ENCODE measurements at regions not wholly inside any gene's neighbourhood (a gene's known extent, or its start where the extent isn't known, plus 50 kb on each side); places are given as distances from the start of the nearest gene placed in this dataset.

- Histone ChIP-seq H2BK20ac (ENCODE audit: low read depth, low read length, poor library complexity, severe bottlenecking) (no peak overlapping the region), H3K9me3 (ENCODE audit: control insufficient read depth, low read depth, low read length) (no peaks in the 10 kb centered on the region), H2AK5ac (ENCODE audit: insufficient read length, low read length) (no peak overlapping the region), H3K56ac (ENCODE audit: insufficient read length, low read depth, low read length) (no peak overlapping the region), H3T11ph (ENCODE audit: low read length) (no peak overlapping the region), H3K23me2 (ENCODE audit: insufficient read length, low read depth, low read length, poor library complexity, severe bottlenecking) (no peaks in the 10 kb centered on the region), H2AFZ (ENCODE audit: low read length) (no peak overlapping the region), H4K8ac (replicated peaks; ENCODE audit: insufficient read length, low read depth, low read length) (no peak overlapping the region), H3K4me2 (ENCODE audit: insufficient read depth, insufficient read length, low read length) (no peak overlapping the region), H3K79me2 (ENCODE audit: insufficient read depth, low read length) (no peaks in the 10 kb centered on the region), H3K79me1 (ENCODE audit: insufficient read depth, low read depth, low read length, poor library complexity, severe bottlenecking) (no peaks in the 10 kb centered on the region), H2BK12ac (ENCODE audit: insufficient read length, low read depth, low read length) (no peak overlapping the region), H3K14ac (ENCODE audit: insufficient read depth, low read length) (no peak overlapping the region), H3K4ac (ENCODE audit: low read depth, low read length) (no peak overlapping the region), H3K23ac (ENCODE audit: insufficient read length, low read depth, low read length) (no peak overlapping the region), H2BK15ac (ENCODE audit: low read depth, low read length) (no peak overlapping the region), H2BK120ac (ENCODE audit: low read depth, low read length, poor library complexity, severe bottlenecking) (no peak overlapping the region), H3K27ac (ENCODE audit: insufficient read length, low read depth, low read length) (no peak overlapping the region), H4K20me1 (ENCODE audit: control insufficient read depth, insufficient read depth, insufficient read length) (no peaks in the 10 kb centered on the region), H4K91ac (ENCODE audit: insufficient read length, low read depth, low read length) (no peak overlapping the region), H3K9ac (ENCODE audit: extremely low read depth, insufficient read length, low read length) (no peak overlapping the region), H2BK5ac (ENCODE audit: insufficient read length, low read length) (no peak overlapping the region), H3K4me1 (ENCODE audit: insufficient read depth, low read length) (no peaks in the 10 kb centered on the region), H3K18ac (ENCODE audit: insufficient read length, low read depth, low read length) (no peak overlapping the region), H4K5ac (ENCODE audit: insufficient read length, low read depth, low read length) (no peak overlapping the region), H3K27me3 (ENCODE audit: insufficient read depth, low read length) (no peaks in the 10 kb centered on the region)
- H3K4me3 Mint-ChIP-seq: no peak overlapping the region
- no CpG with 5 or more reads among the region's 1 CpG for WGBS (ENCODE audit: extremely low coverage, insufficient read length, low lambda C conversion rate)
- H3K4me1 Mint-ChIP-seq: no peaks in the 10 kb centered on the region
- no peaks in the 10 kb centered on the region; the same call in 1 of the 2 replicates for H3K27me3 Mint-ChIP-seq (ENCODE audit: low read depth)
- H3K27ac Mint-ChIP-seq: no peak overlapping the region; a peak in 1 of 7 replicates
- no peaks in the 10 kb centered on the region for H3K36me3 Mint-ChIP-seq (ENCODE audit: insufficient read depth in 1 of 3, low read depth in 3 of 3)
- TF ChIP-seq, protein P1, sequence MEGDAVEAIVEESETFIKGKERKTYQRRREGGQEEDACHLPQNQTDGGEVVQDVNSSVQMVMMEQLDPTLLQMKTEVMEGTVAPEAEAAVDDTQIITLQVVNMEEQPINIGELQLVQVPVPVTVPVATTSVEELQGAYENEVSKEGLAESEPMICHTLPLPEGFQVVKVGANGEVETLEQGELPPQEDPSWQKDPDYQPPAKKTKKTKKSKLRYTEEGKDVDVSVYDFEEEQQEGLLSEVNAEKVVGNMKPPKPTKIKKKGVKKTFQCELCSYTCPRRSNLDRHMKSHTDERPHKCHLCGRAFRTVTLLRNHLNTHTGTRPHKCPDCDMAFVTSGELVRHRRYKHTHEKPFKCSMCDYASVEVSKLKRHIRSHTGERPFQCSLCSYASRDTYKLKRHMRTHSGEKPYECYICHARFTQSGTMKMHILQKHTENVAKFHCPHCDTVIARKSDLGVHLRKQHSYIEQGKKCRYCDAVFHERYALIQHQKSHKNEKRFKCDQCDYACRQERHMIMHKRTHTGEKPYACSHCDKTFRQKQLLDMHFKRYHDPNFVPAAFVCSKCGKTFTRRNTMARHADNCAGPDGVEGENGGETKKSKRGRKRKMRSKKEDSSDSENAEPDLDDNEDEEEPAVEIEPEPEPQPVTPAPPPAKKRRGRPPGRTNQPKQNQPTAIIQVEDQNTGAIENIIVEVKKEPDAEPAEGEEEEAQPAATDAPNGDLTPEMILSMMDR (conservative IDR thresholded peaks at IDR 0.05): no peak
- DNase-seq: no peak
- no peaks in the 10 kb centered on the region for H3K9me3 Mint-ChIP-seq
These were observed 76.0 kb upstream of the ADO start for GRCh38 chr10:62728479-62728878.

Data from H9 (cell line).